ENCODE measurements at regions not wholly inside any gene's neighbourhood (a gene's known extent, or its start where the extent isn't known, plus 50 kb on each side); places are given as distances from the start of the nearest gene placed in this dataset.

DNA sequence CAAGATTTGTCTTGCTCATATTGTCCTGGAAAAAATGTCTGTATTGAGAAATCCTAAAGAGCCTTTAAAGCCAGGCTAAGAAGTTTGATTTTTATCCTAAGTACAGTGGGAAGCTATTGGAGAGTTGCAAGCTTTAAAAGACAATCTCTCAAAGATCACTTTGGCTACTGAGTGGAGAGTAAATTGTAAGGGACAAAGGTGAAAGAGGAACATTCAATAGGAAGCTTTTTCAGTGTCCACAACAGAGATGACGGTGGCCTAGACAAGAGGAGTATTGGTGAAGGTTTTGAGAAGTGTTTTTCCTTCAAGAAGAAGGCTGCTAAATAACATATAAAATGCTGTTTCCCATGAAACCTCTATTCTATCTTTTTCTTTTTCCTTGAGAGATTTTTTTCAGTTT lies 249.5 kb upstream of the IL12A start:
- H3K9me3 ChIP-seq (ENCODE audit: control insufficient read depth, low read length) = no peaks in the 10 kb centered on the region
- H3K9me3 Mint-ChIP-seq = no peaks in the 10 kb centered on the region
- no peak overlapping the region for H3K4me3 Mint-ChIP-seq
- TF ChIP-seq CTCF (conservative IDR thresholded peaks at IDR 0.05) = no peak
- peaks cover 1% of the 10 kb centered on the region for H3K27me3 Mint-ChIP-seq (ENCODE audit: insufficient read depth)
- peaks cover 6% of the 10 kb centered on the region for H3K4me1 Mint-ChIP-seq
- 94% methylated on average over 1 of the region's 1 CpG; no CpG with 5 or more reads in 1 of the 2 experiments for WGBS, 2 experiments (ENCODE audit: insufficient coverage in 1 of 2, insufficient read length in 1 of 2)
- no peak overlapping the region for H3K27ac Mint-ChIP-seq
- H3K4me1 ChIP-seq (ENCODE audit: control insufficient read depth, insufficient read depth, low read length) = no peaks in the 10 kb centered on the region
- no peaks in the 10 kb centered on the region for H3K27me3 ChIP-seq (ENCODE audit: control insufficient read depth, insufficient read depth, low read length, poor library complexity, severe bottlenecking)
- no peak overlapping the region for H3K9ac ChIP-seq (ENCODE audit: extremely low read depth, low read length, poor library complexity, severe bottlenecking)
- H3K4me3 ChIP-seq (ENCODE audit: low read length) = no peak overlapping the region
- H3K36me3 ChIP-seq (ENCODE audit: control insufficient read depth, insufficient read depth, low read length) = no peaks in the 10 kb centered on the region
- H3K36me3 Mint-ChIP-seq (ENCODE audit: low read depth) = no peaks in the 10 kb centered on the region
- DNase-seq = no peak
- H3K27ac ChIP-seq (ENCODE audit: low read depth, low read length) = no peak overlapping the region

GRCh38 chr3:159739969-159740368 lies 248.7 kb upstream of the IL12A start:
- peak; percentile 48 for DNase-seq
- 88 to 90% methylated on average over 2 of the region's 2 CpGs for WGBS, 2 experiments (ENCODE audit: insufficient coverage in 1 of 2, insufficient read length in 1 of 2)
- H3K27ac Mint-ChIP-seq = no peak overlapping the region

GRCh38 chr3:159741281-159741680 lies 247.4 kb upstream of the IL12A start:
- no peaks in the 10 kb centered on the region for H3K9me3 Mint-ChIP-seq
- H3K4me1 ChIP-seq (ENCODE audit: control insufficient read depth, insufficient read depth, low read length) = no peaks in the 10 kb centered on the region
- no peak overlapping the region for H3K9ac ChIP-seq (ENCODE audit: extremely low read depth, low read length, poor library complexity, severe bottlenecking)
- WGBS, 2 experiments (ENCODE audit: insufficient coverage in 1 of 2, insufficient read length in 1 of 2) = 100% methylated on average over 1 of the region's 1 CpG; no CpG with 5 or more reads in 1 of the 2 experiments
- H3K27me3 ChIP-seq (ENCODE audit: control insufficient read depth, insufficient read depth, low read length, poor library complexity, severe bottlenecking) = no peaks in the 10 kb centered on the region
- TF ChIP-seq CTCF (conservative IDR thresholded peaks at IDR 0.05) = no peak
- H3K36me3 Mint-ChIP-seq (ENCODE audit: low read depth) = no peaks in the 10 kb centered on the region
- H3K4me1 Mint-ChIP-seq = peaks cover 6% of the 10 kb centered on the region
- no peak overlapping the region for H3K4me3 Mint-ChIP-seq
- no peak overlapping the region for H3K27ac ChIP-seq (ENCODE audit: low read depth, low read length)
- H3K4me3 ChIP-seq (ENCODE audit: low read length) = no peak overlapping the region
- no peak overlapping the region for H3K27ac Mint-ChIP-seq
- H3K27me3 Mint-ChIP-seq (ENCODE audit: insufficient read depth) = peaks cover 1% of the 10 kb centered on the region
- H3K36me3 ChIP-seq (ENCODE audit: control insufficient read depth, insufficient read depth, low read length) = no peaks in the 10 kb centered on the region
- no peak for DNase-seq
- no peaks in the 10 kb centered on the region for H3K9me3 ChIP-seq (ENCODE audit: control insufficient read depth, low read length)

More at GRCh38 chr3:159739969-159740368, 248.7 kb upstream of the IL12A start:
- H3K27me3 ChIP-seq (ENCODE audit: control insufficient read depth, insufficient read depth, low read length, poor library complexity, severe bottlenecking) = no peaks in the 10 kb centered on the region
- no peak overlapping the region for H3K4me3 ChIP-seq (ENCODE audit: low read length)
- H3K9ac ChIP-seq (ENCODE audit: extremely low read depth, low read length, poor library complexity, severe bottlenecking) = no peak overlapping the region
- peaks cover 1% of the 10 kb centered on the region for H3K27me3 Mint-ChIP-seq (ENCODE audit: insufficient read depth)
- H3K4me1 Mint-ChIP-seq = peaks cover 6% of the 10 kb centered on the region
- no peak for TF ChIP-seq CTCF (conservative IDR thresholded peaks at IDR 0.05)
- H3K27ac ChIP-seq (ENCODE audit: low read depth, low read length) = no peak overlapping the region
- H3K4me3 Mint-ChIP-seq = no peak overlapping the region
- no peaks in the 10 kb centered on the region for H3K36me3 ChIP-seq (ENCODE audit: control insufficient read depth, insufficient read depth, low read length)
- H3K36me3 Mint-ChIP-seq (ENCODE audit: low read depth) = no peaks in the 10 kb centered on the region
- H3K9me3 ChIP-seq (ENCODE audit: control insufficient read depth, low read length) = no peaks in the 10 kb centered on the region
- H3K9me3 Mint-ChIP-seq = no peaks in the 10 kb centered on the region
- H3K4me1 ChIP-seq (ENCODE audit: control insufficient read depth, insufficient read depth, low read length) = no peaks in the 10 kb centered on the region

Measured in endodermal cell (in vitro differentiated cells).